ENCODE measurements at regions not wholly inside any gene's neighbourhood (a gene's known extent, or its start where the extent isn't known, plus 50 kb on each side); places are given as distances from the start of the nearest gene placed in this dataset.

- TF ChIP-seq CTCF (conservative IDR thresholded peaks at IDR 0.05; ENCODE audit: low read depth, low read length) (no peak), EZH2 (IDR thresholded peaks at IDR 0.05; ENCODE audit: low read length, unreplicated experiment) (no peak), EZH2phosphoT487 (IDR thresholded peaks at IDR 0.05; ENCODE audit: borderline replicate concordance, low read length) (no peak)
Measured at GRCh38 chr5:61281686-61282085, 50.4 kb upstream of the ZSWIM6 start.
